OCI-LY1 (cell line): ENCODE measurements at regions not wholly inside any gene's neighbourhood (a gene's known extent, or its start where the extent isn't known, plus 50 kb on each side); places are given as distances from the start of the nearest gene placed in this dataset.

Experiments used
- H2AFZ ChIP-seq: fragments of 200-600 bp; sonication (generic), shearing (Covaris generic); 2 replicates; pipeline ENCODE4 v1.6.0; 2014; ENCODE audit warnings: antibody characterized with exemption, mild to moderate bottlenecking, low read length
- H3F3A ChIP-seq: fragments of 200-600 bp; sonication (generic), shearing (Covaris generic); 2 replicates; pipeline ENCODE4 v1.6.0; 2014; ENCODE audit warnings: mild to moderate bottlenecking, antibody characterized with exemption, low read length, moderate library complexity; ENCODE audit not compliant: insufficient read depth
- H3K27ac ChIP-seq: fragments of 200-600 bp; sonication (generic); 2 replicates; pipeline ENCODE4 v1.5.1; 2014; ENCODE audit warnings: low read length, mixed run types, mild to moderate bottlenecking, low read depth; ENCODE audit not compliant: poor library complexity, severe bottlenecking
- H3K27me3 ChIP-seq: fragments of 200-600 bp; sonication (generic); 2 replicates; pipeline ENCODE4 v1.6.0; 2014; ENCODE audit warnings: antibody characterized with exemption, mild to moderate bottlenecking, low read length, moderate library complexity; ENCODE audit not compliant: insufficient read depth
- H3K36me3 ChIP-seq: fragments of 200-600 bp; sonication (generic); 2 replicates; pipeline ENCODE4 v1.6.1; 2014; ENCODE audit warnings: mild to moderate bottlenecking, antibody characterized with exemption, low read length, moderate library complexity, mixed read lengths; ENCODE audit not compliant: insufficient read depth
- H3K4me1 ChIP-seq: fragments of 200-600 bp; sonication (generic); 2 replicates; pipeline ENCODE4 v1.5.1; 2014; ENCODE audit warnings: mild to moderate bottlenecking, low read length, moderate library complexity; ENCODE audit not compliant: insufficient read depth, severe bottlenecking
- H3K4me2 ChIP-seq: fragments of 200-600 bp; sonication (generic), shearing (Covaris generic); 2 replicates; pipeline ENCODE4 v1.6.1; 2014; ENCODE audit warnings: low read length
- H3K4me3 ChIP-seq: fragments of 200-600 bp; sonication (generic); 2 replicates; pipeline ENCODE4 v1.5.1; 2014; ENCODE audit warnings: low read length, low read depth, mild to moderate bottlenecking, mixed read lengths; ENCODE audit not compliant: poor library complexity, severe bottlenecking
- H3K79me2 ChIP-seq: fragments of 200-600 bp; shearing (Covaris generic); 2 replicates; pipeline ENCODE4 v1.6.1; 2016; ENCODE audit warnings: mixed run types, low read length, mixed read lengths; ENCODE audit not compliant: insufficient read depth
- H3K9ac ChIP-seq: fragments of 200-600 bp; sonication (generic), shearing (Covaris generic); 2 replicates; pipeline ENCODE4 v1.6.1; 2014; ENCODE audit warnings: mild to moderate bottlenecking, low read length, mixed read lengths
- H3K9me2 ChIP-seq: fragments of 200-600 bp; sonication (generic), shearing (Covaris generic); 2 replicates; pipeline ENCODE4 v1.6.1; 2014; ENCODE audit warnings: low read depth, mild to moderate bottlenecking, low read length, mixed read lengths
- H3K9me3 ChIP-seq: fragments of 200-600 bp; shearing (Covaris generic); 2 replicates; pipeline ENCODE4 v1.6.1; 2014; ENCODE audit warnings: low read length, mixed read lengths
- H4K20me1 ChIP-seq: fragments of 200-600 bp; sonication (generic), shearing (Covaris generic); 2 replicates; pipeline ENCODE4 v1.6.0; 2016; ENCODE audit warnings: mild to moderate bottlenecking, low read length; ENCODE audit not compliant: insufficient read depth
- CTCF ChIP-seq: fragments of 200-600 bp; sonication (generic), shearing (Covaris generic); IDR thresholded peaks from 2 replicates; pipeline ENCODE4 v1.5.1; 2017; ENCODE audit warnings: mild to moderate bottlenecking, antibody characterized with exemption, low read length, moderate library complexity, mixed read lengths
- EZH2 ChIP-seq: fragments of 200-600 bp; sonication (generic), shearing (Covaris generic); IDR thresholded peaks from 2 replicates; pipeline ENCODE4 v1.8.0; 2017; ENCODE audit warnings: borderline replicate concordance, mixed run types, mild to moderate bottlenecking, antibody characterized with exemption, low read length, moderate library complexity, mixed read lengths

GRCh38 chr2:111666160-111666559 lies 217.8 kb downstream of the ANAPC1 start:
- TF ChIP-seq EZH2 = no peak
- no peak for TF ChIP-seq CTCF

GRCh38 chr2:111667001-111667400 lies 217.0 kb downstream of the ANAPC1 start:
- Histone ChIP-seq H3K4me2 (no peak overlapping the region), H3K4me1 (peaks cover 72% of the 10 kb centered on the region)
- TF ChIP-seq EZH2 (no peak), CTCF (no peak)

More at GRCh38 chr2:111666160-111666559, 217.8 kb downstream of the ANAPC1 start:
- Histone ChIP-seq H3K27me3 (no peaks in the 10 kb centered on the region), H3K9me2 (no peaks in the 10 kb centered on the region), H3K36me3 (peaks cover 25% of the 10 kb centered on the region), H3F3A (peaks cover 7% of the 10 kb centered on the region; the same call in 1 of the 2 replicates), H3K9me3 (peaks cover 10% of the 10 kb centered on the region), H3K4me1 (peaks cover 67% of the 10 kb centered on the region), H2AFZ (no peak overlapping the region), H3K4me2 (no peak overlapping the region), H3K4me3 (no peak overlapping the region), H3K79me2 (no peaks in the 10 kb centered on the region), H3K27ac (no peak overlapping the region), H3K9ac (no peak overlapping the region), H4K20me1 (no peaks in the 10 kb centered on the region)

GRCh38 chr2:111667542-111668273 lies 216.3 kb downstream of the ANAPC1 start:
- no peak for TF ChIP-seq EZH2
- no peak for TF ChIP-seq CTCF
- no peak overlapping the region for H2AFZ ChIP-seq

More at GRCh38 chr2:111667001-111667400, 217.0 kb downstream of the ANAPC1 start:
- Histone ChIP-seq H3K27ac (no peak overlapping the region), H3K27me3 (no peaks in the 10 kb centered on the region), H3K9me3 (peaks cover 10% of the 10 kb centered on the region), H3K4me3 (no peak overlapping the region), H2AFZ (no peak overlapping the region), H3K9ac (no peak overlapping the region), H4K20me1 (no peaks in the 10 kb centered on the region), H3K9me2 (no peaks in the 10 kb centered on the region), H3F3A (peaks cover 10% of the 10 kb centered on the region; the same call in 1 of the 2 replicates), H3K79me2 (no peaks in the 10 kb centered on the region), H3K36me3 (peaks cover 25% of the 10 kb centered on the region)

More at GRCh38 chr2:111667542-111668273, 216.3 kb downstream of the ANAPC1 start:
- no peaks in the 10 kb centered on the region for H3K27me3 ChIP-seq
- H3K4me1 ChIP-seq = peaks cover 65% of the 10 kb centered on the region
- H4K20me1 ChIP-seq = no peaks in the 10 kb centered on the region
- no peak overlapping the region for H3K4me3 ChIP-seq
- H3K79me2 ChIP-seq = no peaks in the 10 kb centered on the region
- no peak overlapping the region for H3K4me2 ChIP-seq
- no peaks in the 10 kb centered on the region for H3K9me2 ChIP-seq
- H3K36me3 ChIP-seq = peaks cover 25% of the 10 kb centered on the region
- no peak overlapping the region for H3K9ac ChIP-seq
- peaks cover 10% of the 10 kb centered on the region; the same call in 1 of the 2 replicates for H3F3A ChIP-seq
- H3K27ac ChIP-seq = peak overlapping the region; percentile 100
- peaks cover 10% of the 10 kb centered on the region for H3K9me3 ChIP-seq
